ENCODE measurements at regions not wholly inside any gene's neighbourhood (a gene's known extent, or its start where the extent isn't known, plus 50 kb on each side); places are given as distances from the start of the nearest gene placed in this dataset.

GRCh38 chr15:91385311-91385710 is 285.3 kb downstream of the SV2B start:
- no peak overlapping the region for H3K4me3 ChIP-seq (replicated peaks; ENCODE audit: low read depth, low read length)
- no peak for DNase-seq (ENCODE audit: extremely low read depth, low read depth)
- no peak for TF ChIP-seq CTCF (IDR thresholded peaks at IDR 0.05; ENCODE audit: low read depth, low read length, missing control alignments)

GRCh38 chr15:91393186-91393585 is 293.1 kb downstream of the SV2B start:
- no peak for DNase-seq (ENCODE audit: extremely low read depth, low read depth)
- TF ChIP-seq CTCF (IDR thresholded peaks at IDR 0.05; ENCODE audit: low read depth, low read length, missing control alignments) = no peak
- no peak overlapping the region for H3K4me3 ChIP-seq (replicated peaks; ENCODE audit: low read depth, low read length)

GRCh38 chr15:91400481-91400880 is 300.4 kb downstream of the SV2B start:
- H3K4me3 ChIP-seq (replicated peaks; ENCODE audit: low read depth, low read length) = no peak overlapping the region
- TF ChIP-seq CTCF (IDR thresholded peaks at IDR 0.05; ENCODE audit: low read depth, low read length, missing control alignments) = no peak
- DNase-seq (ENCODE audit: extremely low read depth, low read depth) = no peak

GRCh38 chr15:91407269-91407889 is 307.3 kb downstream of the SV2B start:
- no peak overlapping the region for H3K4me3 ChIP-seq (replicated peaks; ENCODE audit: low read depth, low read length)
- DNase-seq (ENCODE audit: extremely low read depth, low read depth) = no peak
- TF ChIP-seq CTCF (IDR thresholded peaks at IDR 0.05; ENCODE audit: low read depth, low read length, missing control alignments) = no peak

GRCh38 chr15:91408476-91409076 is 308.5 kb downstream of the SV2B start:
- DNase-seq (ENCODE audit: extremely low read depth, low read depth) = no peak
- no peak for TF ChIP-seq CTCF (IDR thresholded peaks at IDR 0.05; ENCODE audit: low read depth, low read length, missing control alignments)
- H3K4me3 ChIP-seq (replicated peaks; ENCODE audit: low read depth, low read length) = no peak overlapping the region

GRCh38 chr15:91409387-91409786 is 309.3 kb downstream of the SV2B start:
- no peak for DNase-seq (ENCODE audit: extremely low read depth, low read depth)
- H3K4me3 ChIP-seq (replicated peaks; ENCODE audit: low read depth, low read length) = no peak overlapping the region
- no peak for TF ChIP-seq CTCF (IDR thresholded peaks at IDR 0.05; ENCODE audit: low read depth, low read length, missing control alignments)

- DNase-seq (ENCODE audit: extremely low read depth, low read depth) = no peak
- no peak overlapping the region for H3K4me3 ChIP-seq (replicated peaks; ENCODE audit: low read depth, low read length)
- no peak for TF ChIP-seq CTCF (IDR thresholded peaks at IDR 0.05; ENCODE audit: low read depth, low read length, missing control alignments)
These were observed 311.5 kb downstream of the SV2B start for GRCh38 chr15:91411586-91411985.
